Heart right ventricle (tissue), 16 donors: ENCODE measurements at regions not wholly inside any gene's neighbourhood (a gene's known extent, or its start where the extent isn't known, plus 50 kb on each side); places are given as distances from the start of the nearest gene placed in this dataset.
"Not testable (repeated sequence)": the region's sequence is repeated elsewhere in the genome, so short reads cannot be mapped to it uniquely, and the experiment has no call there.

Source experiments
- ATAC-seq, 8 donors: fragments of 200-7000 bp; cut with Tn5 transposase; one replicate each; pipeline ENCODE4 v1.9.1; 2020; ENCODE audit warnings: mild to moderate bottlenecking in 8 of 8, moderate library complexity in 8 of 8, moderate number of reproducible peaks in 1 of 8
- DNase-seq, 2 donors: peaks; one replicate each; pipeline ENCODE4 v3.0.0-alpha.2; 2020
- H3K27ac ChIP-seq, 10 donors: fragments of 200-600 bp; sonication (generic) in 2 of 10; one replicate each; pipeline versions ENCODE4 v1.5.0 to v1.8.0; 2020 to 2022; ENCODE audit warnings: mild to moderate bottlenecking in 3 of 10
- H3K27me3 ChIP-seq, 7 donors: fragments of 200-600 bp; one replicate each; pipeline ENCODE4 v1.8.0; 2021 to 2022; ENCODE audit warnings: mild to moderate bottlenecking in 2 of 7
- H3K36me3 ChIP-seq, 9 donors: fragments of 200-600 bp; sonication (generic) in 1 of 9; one replicate each; pipeline versions ENCODE4 v1.5.0 to v1.8.0; 2020 to 2022; ENCODE audit warnings: mild to moderate bottlenecking in 2 of 9
- H3K4me1 ChIP-seq, 9 donors: fragments of 200-600 bp; sonication (generic) in 1 of 9; one replicate each; pipeline versions ENCODE4 v1.5.0 to v1.8.0; 2020 to 2022; ENCODE audit warnings: mild to moderate bottlenecking in 4 of 9
- H3K4me3 ChIP-seq, 10 donors: fragments of 200-600 bp; sonication (generic) in 2 of 10; one replicate each; pipeline versions ENCODE4 v1.5.0 to v1.8.0; 2020 to 2022; ENCODE audit warnings: mild to moderate bottlenecking in 7 of 10, moderate library complexity in 2 of 10
- H3K9me3 ChIP-seq, 11 donors: fragments of 200-600 bp in 10 of 11; sonication (generic) in 2 of 11; one replicate each; pipeline versions ENCODE4 v1.5.0 to v1.8.0; 2013 to 2022; ENCODE audit warnings: mild to moderate bottlenecking in 2 of 11, control low read depth in 1 of 11, moderate library complexity in 1 of 11
- CTCF ChIP-seq, 9 donors: fragments of 200-600 bp; sonication (generic) in 2 of 9; IDR thresholded peaks; one replicate each; pipeline versions ENCODE4 v1.5.0 to v1.8.0; 2021 to 2022; ENCODE audit warnings: antibody characterized with exemption in 9 of 9, mild to moderate bottlenecking in 5 of 9, moderate library complexity in 1 of 9
- WGBS, 2 donors: extraction: QIAGEN DNeasy Blood & Tissue Kit; methylation state at CpG; one replicate each; pipeline ENCODE4 v1.1.7; 2013; ENCODE audit warnings: inconsistent platforms in 1 of 2; 5-methylcytosine and 5-hydroxymethylcytosine counted together
- intact Hi-C, 10 donors: fragments of 100-400 bp; cut with DNase I; formaldehyde crosslinking; loops; one replicate each; pipeline versions ENCODE4 v1.11.1 to v1.14.2; 2022
- donor health status: Arrhythmogenic right ventricular cardiomyopathy.
- donor health status: ischemic (EF 13 %, LVEDD 7.1; RV severe dilation, severe dysfunction).
- donor health status: healthy with polysubstance abuse.
- donor health status: DM: no; HTN: yes; CAD: no.
- donor health status: DM: no; HTN: no; CAD: no.
- donor health status: ischemic (EF 25% LVEDD 6.9; RV normal size, moderate dysfunction).
- donor health status: ischemic (EF 25% LVEDD 5.7; RV mildly dilated, moderate dysfunction).
- donor health status: healthy.
- donor health status: DM: yes; HTN: yes; CAD: no.
- donor health status: Ischemic cardiomyopathy.
- donor health status: ischemic (EF 35%, LVEDD 5.7; RV mildly dilated, moderate dysfunction).
- donor health status: nonischemic (EF 11% LVEDD 7.7; RV severe dilation, severe dysfunction).
- donor health status: DM: yes; HTN: yes; CAD: no.
- donor health status: PGD.
- donor health status: ischemic (EF 29% LVEDD 5.4; RV normal size, mild dysfunction).
- donor health status: nonischemic (EF 23%, LVEDD 6.1; RV moderate dilation, normal function).

GRCh38 chr7:91383905-91384274 lies 119.7 kb downstream of the FZD1 start:
- no peak overlapping the region for H3K27ac ChIP-seq
- TF ChIP-seq CTCF (IDR thresholded peaks at IDR 0.05), result no peak
- no peak overlapping the region for H3K4me3 ChIP-seq
- intact Hi-C loops, result no loop called here
- H3K27me3 ChIP-seq, result no peaks in the 10 kb centered on the region
- H3K9me3 ChIP-seq, result no peaks in the 10 kb centered on the region
- H3K36me3 ChIP-seq, result no peaks in the 10 kb centered on the region
- DNase-seq (no peak), ATAC-seq (no peak)
- H3K4me1 ChIP-seq, result peaks cover 0 to 3% (median 0%) of the 10 kb centered on the region in 9 donors

GRCh38 chr7:91394757-91395156 lies 130.5 kb downstream of the FZD1 start:
- WGBS, 2 donors, result 77 to 86% methylated on average over 2 to 7 of the region's 7 CpGs

GRCh38 chr7:91395313-91395712 lies 131.1 kb downstream of the FZD1 start:
- H3K27me3 ChIP-seq, H3K9me3 ChIP-seq, DNase-seq, H3K4me1 ChIP-seq, intact Hi-C loops, H3K36me3 ChIP-seq, H3K27ac ChIP-seq, ATAC-seq, H3K4me3 ChIP-seq: not testable (repeated sequence)
- WGBS, 2 donors, result 91 to 93% methylated on average over 10 of the region's 10 CpGs

More at GRCh38 chr7:91394757-91395156, 130.5 kb downstream of the FZD1 start:
- H3K36me3 ChIP-seq, H3K4me3 ChIP-seq, H3K4me1 ChIP-seq, ATAC-seq, H3K9me3 ChIP-seq, H3K27me3 ChIP-seq, intact Hi-C loops, H3K27ac ChIP-seq, DNase-seq: not testable (repeated sequence)

GRCh38 chr7:91397096-91397495 lies 132.9 kb downstream of the FZD1 start:
- DNase-seq (no peak), ATAC-seq (no peak)
- 77 to 84% methylated on average over 2 of the region's 2 CpGs for WGBS, 2 donors
- no peaks in the 10 kb centered on the region for H3K36me3 ChIP-seq
- intact Hi-C loops, result no loop called here
- H3K27ac ChIP-seq, result no peak overlapping the region
- peaks cover 0 to 6% (median 0%) of the 10 kb centered on the region in 11 donors for H3K9me3 ChIP-seq
- no peak for TF ChIP-seq CTCF (IDR thresholded peaks at IDR 0.05)
- no peak overlapping the region for H3K4me3 ChIP-seq
- no peaks in the 10 kb centered on the region for H3K27me3 ChIP-seq
- H3K4me1 ChIP-seq, result no peaks in the 10 kb centered on the region

- DNase-seq (no peak), ATAC-seq (no peak)
- no peak for TF ChIP-seq CTCF (IDR thresholded peaks at IDR 0.05)
- Histone ChIP-seq H3K27me3 (no peaks in the 10 kb centered on the region), H3K4me3 (no peak overlapping the region), H3K4me1 (no peaks in the 10 kb centered on the region), H3K27ac (no peak overlapping the region), H3K9me3 (peaks cover 0 to 11% (median 0%) of the 10 kb centered on the region in 11 donors), H3K36me3 (no peaks in the 10 kb centered on the region)
- 43 to 47% methylated on average over 2 of the region's 2 CpGs for WGBS, 2 donors
- intact Hi-C loops, result no loop called here
Observed at GRCh38 chr7:91397612-91398011, 133.4 kb downstream of the FZD1 start.

GRCh38 chr7:91398341-91398740 lies 134.1 kb downstream of the FZD1 start:
- no peaks in the 10 kb centered on the region for H3K36me3 ChIP-seq
- H3K27ac ChIP-seq, result no peak overlapping the region
- TF ChIP-seq CTCF (IDR thresholded peaks at IDR 0.05), result no peak
- no peak overlapping the region for H3K4me3 ChIP-seq
- WGBS, 2 donors, result 90 to 91% methylated on average over 2 of the region's 2 CpGs
- no peak for ATAC-seq
- H3K27me3 ChIP-seq, result no peaks in the 10 kb centered on the region
- intact Hi-C loops, result no loop called here
- H3K9me3 ChIP-seq, result peaks cover 0 to 15% (median 0%) of the 10 kb centered on the region in 11 donors
- DNase-seq, result no peak
- H3K4me1 ChIP-seq, result no peaks in the 10 kb centered on the region
